Stimulated activated CD4-positive, alpha-beta T cell treated with anti-CD3 and anti-CD28 coated beads, TNF-alpha, amount 100 ng/mL, for 24 hours (primary cell): ENCODE measurements at regions not wholly inside any gene's neighbourhood (a gene's known extent, or its start where the extent isn't known, plus 50 kb on each side); places are given as distances from the start of the nearest gene placed in this dataset.

Experiments
- DNase-seq, 3 experiments: peaks; one replicate each; pipeline ENCODE4 v3.0.0-alpha.2; 2020; ENCODE audit warnings: low read depth in 3 of 3

GRCh38 chr17:65366102-65366844 is 195.2 kb downstream of the AXIN2 start:
- peak; percentile 38 to 82 (median 52) for DNase-seq

- DNase-seq = no peak
Observed at GRCh38 chr17:65365169-65365568, 196.3 kb downstream of the AXIN2 start.

- no peak for DNase-seq
Observed at GRCh38 chr17:65364438-65364837, 197.0 kb downstream of the AXIN2 start.

- DNase-seq = no peak
Observed at GRCh38 chr17:65362826-65363225, 198.6 kb downstream of the AXIN2 start.

GRCh38 chr17:65360961-65361552 is 200.4 kb downstream of the AXIN2 start:
- no peak for DNase-seq

- DNase-seq = peak in 1 of 3 experiments; percentile 42
Observed at GRCh38 chr17:65359016-65359415, 202.4 kb downstream of the AXIN2 start.

GRCh38 chr17:65356536-65356935 is 204.9 kb downstream of the AXIN2 start:
- no peak for DNase-seq

- no peak for DNase-seq
Observed at GRCh38 chr17:65355246-65355645, 206.2 kb downstream of the AXIN2 start.

GRCh38 chr17:65349916-65350315 is 211.5 kb downstream of the AXIN2 start:
- no peak for DNase-seq

GRCh38 chr17:65346166-65346565 is 209.0 kb downstream of the RGS9 start:
- no peak for DNase-seq

- peak in 2 of 3 experiments; percentile 9 to 42 for DNase-seq
Observed at GRCh38 chr17:65345261-65346005, 208.3 kb downstream of the RGS9 start.

- no peak for DNase-seq
Observed at GRCh38 chr17:65340401-65340800, 203.2 kb downstream of the RGS9 start.

- DNase-seq = no peak
Observed at GRCh38 chr17:65334406-65334805, 197.2 kb downstream of the RGS9 start.

GRCh38 chr17:65332779-65333178 is 195.6 kb downstream of the RGS9 start:
- DNase-seq = no peak

GRCh38 chr17:65332375-65332774 is 195.2 kb downstream of the RGS9 start:
- no peak for DNase-seq

- no peak for DNase-seq
Observed at GRCh38 chr17:65328567-65328966, 191.4 kb downstream of the RGS9 start.

GRCh38 chr17:65324611-65325342 is 187.6 kb downstream of the RGS9 start:
- no peak for DNase-seq

- DNase-seq = no peak
Observed at GRCh38 chr17:65323049-65323448, 185.9 kb downstream of the RGS9 start.

GRCh38 chr17:65320820-65321219 is 183.7 kb downstream of the RGS9 start:
- no peak for DNase-seq

- no peak for DNase-seq
Observed at GRCh38 chr17:65314212-65314611, 177.0 kb downstream of the RGS9 start.

- DNase-seq = no peak
Observed at GRCh38 chr17:65312718-65313377, 175.7 kb downstream of the RGS9 start.

- DNase-seq = no peak
Observed at GRCh38 chr17:65311261-65311660, 174.1 kb downstream of the RGS9 start.
